Psoas muscle (tissue), 7 donors: ENCODE measurements at regions not wholly inside any gene's neighbourhood (a gene's known extent, or its start where the extent isn't known, plus 50 kb on each side); places are given as distances from the start of the nearest gene placed in this dataset.

Experiments
- ATAC-seq, 4 donors: fragments of 200-7000 bp; cut with Tn5 transposase; one replicate each; pipeline ENCODE4 v1.9.1; 2020; ENCODE audit warnings: moderate library complexity in 3 of 4, mild to moderate bottlenecking in 2 of 4
- DNase-seq, 2 donors: peaks; one replicate each; pipeline ENCODE4 v3.0.0-alpha.2; 2020
- H3K27ac ChIP-seq: fragments of 200-600 bp; one replicate; pipeline ENCODE4 v1.8.0; 2022
- H3K27me3 ChIP-seq, 3 donors: fragments of 200-600 bp in 1 of 3; one replicate each; pipeline versions ENCODE4 v1.6.1 to v1.8.0; 2013 to 2022; ENCODE audit warnings: low read length in 2 of 3, mild to moderate bottlenecking in 2 of 3, moderate library complexity in 1 of 3; ENCODE audit not compliant: insufficient read depth in 3 of 3
- H3K36me3 ChIP-seq, 2 donors: fragments of 200-600 bp in 1 of 2; one replicate each; pipeline versions ENCODE4 v1.6.1 to v1.8.0; 2013 to 2022; ENCODE audit warnings: low read depth in 1 of 2, mild to moderate bottlenecking in 1 of 2, moderate library complexity in 1 of 2; ENCODE audit not compliant: insufficient read depth in 1 of 2
- H3K4me1 ChIP-seq: fragments of 200-600 bp; one replicate; pipeline ENCODE4 v1.8.0; 2022
- H3K4me3 ChIP-seq: fragments of 200-600 bp; one replicate; pipeline ENCODE4 v1.8.0; 2022; ENCODE audit warnings: mild to moderate bottlenecking
- H3K9me3 ChIP-seq: fragments of 200-600 bp; one replicate; pipeline ENCODE4 v1.8.0; 2022
- WGBS, 3 donors: extraction: QIAGEN DNeasy Blood & Tissue Kit; methylation state at CpG; one replicate each; pipeline versions ENCODE4 v1.1.6 to v1.1.7; 2013; 5-methylcytosine and 5-hydroxymethylcytosine counted together
- intact Hi-C, 2 donors: fragments of 100-400 bp; cut with DNase I; formaldehyde crosslinking; loops; one replicate each; pipeline versions ENCODE4 v1.11.0 to v1.14.2; 2022
- TF ChIP-seq, protein P1 (sequence below): fragments of 200-600 bp; IDR thresholded peaks from one replicate; pipeline ENCODE4 v1.8.0; 2022; ENCODE audit warnings: antibody characterized with exemption
- donor health status: healthy with polysubstance abuse.
- donor health status: DM: no; HTN: no; CAD: no; lungs with moderate emphysema.
- donor health status: Bipolar disorder and iron deficiency.
- donor health status: healthy.
- donor health status: DM: yes; HTN: yes; CAD: no.
- donor health status: DM: no; HTN: no; CAD: no.
- donor health status: DM: yes; HTN: yes; CAD: no.

DNA sequence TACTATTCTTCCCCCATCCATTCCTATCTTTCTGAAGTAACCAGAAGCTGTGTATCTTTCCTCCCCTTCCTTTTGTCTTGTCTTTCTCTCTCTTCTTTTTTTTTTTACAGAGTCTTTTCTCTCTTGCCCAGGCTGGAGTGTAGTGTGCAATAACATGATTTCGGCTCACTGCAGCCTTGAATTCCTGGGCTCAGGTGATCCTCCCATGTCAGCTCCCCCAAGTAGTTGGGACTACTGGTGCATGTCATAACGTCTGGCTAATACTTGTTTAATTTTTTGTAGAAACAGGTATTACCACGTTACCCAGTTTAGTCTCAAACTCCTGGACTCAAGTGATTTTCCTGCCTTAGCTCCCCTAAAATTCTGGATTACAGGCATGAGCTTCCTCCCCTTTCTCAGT is 86.5 kb downstream of the IGLL5 start:
- 62 to 71% (median 64%) methylated on average over 3 of the region's 3 CpGs for WGBS, 3 donors
- Histone ChIP-seq H3K36me3 (no peaks in the 10 kb centered on the region), H3K27ac (no peak overlapping the region), H3K4me3 (no peak overlapping the region), H3K27me3 (peaks cover 0 to 2% (median 1%) of the 10 kb centered on the region in 3 donors), H3K4me1 (no peaks in the 10 kb centered on the region), H3K9me3 (peaks cover 7% of the 10 kb centered on the region)
- TF ChIP-seq, protein P1, sequence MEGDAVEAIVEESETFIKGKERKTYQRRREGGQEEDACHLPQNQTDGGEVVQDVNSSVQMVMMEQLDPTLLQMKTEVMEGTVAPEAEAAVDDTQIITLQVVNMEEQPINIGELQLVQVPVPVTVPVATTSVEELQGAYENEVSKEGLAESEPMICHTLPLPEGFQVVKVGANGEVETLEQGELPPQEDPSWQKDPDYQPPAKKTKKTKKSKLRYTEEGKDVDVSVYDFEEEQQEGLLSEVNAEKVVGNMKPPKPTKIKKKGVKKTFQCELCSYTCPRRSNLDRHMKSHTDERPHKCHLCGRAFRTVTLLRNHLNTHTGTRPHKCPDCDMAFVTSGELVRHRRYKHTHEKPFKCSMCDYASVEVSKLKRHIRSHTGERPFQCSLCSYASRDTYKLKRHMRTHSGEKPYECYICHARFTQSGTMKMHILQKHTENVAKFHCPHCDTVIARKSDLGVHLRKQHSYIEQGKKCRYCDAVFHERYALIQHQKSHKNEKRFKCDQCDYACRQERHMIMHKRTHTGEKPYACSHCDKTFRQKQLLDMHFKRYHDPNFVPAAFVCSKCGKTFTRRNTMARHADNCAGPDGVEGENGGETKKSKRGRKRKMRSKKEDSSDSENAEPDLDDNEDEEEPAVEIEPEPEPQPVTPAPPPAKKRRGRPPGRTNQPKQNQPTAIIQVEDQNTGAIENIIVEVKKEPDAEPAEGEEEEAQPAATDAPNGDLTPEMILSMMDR: no peak
- intact Hi-C loops: no loop called here
- DNase-seq: no peak
- no peak for ATAC-seq

DNA sequence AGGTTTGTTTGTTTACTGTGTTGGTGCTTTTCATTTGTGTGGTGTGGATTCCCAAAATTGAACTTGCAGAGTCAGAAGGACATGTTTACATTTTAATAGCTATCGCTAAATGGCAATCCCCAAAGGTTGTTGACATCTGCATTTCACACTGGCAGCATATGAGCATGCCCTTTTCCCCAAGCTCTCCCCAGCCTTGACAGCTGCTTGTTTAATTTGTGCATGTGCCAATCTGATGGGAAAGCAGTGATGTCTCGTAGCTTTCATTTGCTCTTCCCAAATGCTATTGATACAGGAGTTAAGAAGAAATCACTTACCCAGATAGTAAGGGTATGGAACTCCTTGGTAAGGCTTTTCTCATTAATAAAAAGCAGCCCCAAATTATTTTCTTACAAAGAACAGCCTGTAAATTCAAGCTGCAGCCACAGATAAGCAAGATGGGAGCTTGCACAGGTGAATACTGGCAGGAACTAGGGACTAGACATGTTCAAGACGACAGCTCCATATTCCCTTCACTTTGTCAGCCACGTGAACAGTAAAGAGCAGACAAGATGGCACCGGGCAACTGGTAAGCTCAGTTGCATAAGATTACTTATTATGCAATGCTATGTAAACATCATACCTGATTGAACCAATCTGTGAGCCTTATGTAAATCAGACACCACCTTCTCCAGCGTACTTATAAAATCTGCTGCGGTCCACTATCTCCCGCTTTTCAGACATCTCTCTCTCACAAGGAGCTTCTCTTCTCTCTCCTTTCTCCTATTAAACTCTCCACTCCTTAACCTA is 87.4 kb downstream of the IGLL5 start:
- H3K4me1 ChIP-seq: no peaks in the 10 kb centered on the region
- 74 to 79% (median 76%) methylated on average over 8 of the region's 8 CpGs for WGBS, 3 donors
- intact Hi-C loops: no loop called here

DNA sequence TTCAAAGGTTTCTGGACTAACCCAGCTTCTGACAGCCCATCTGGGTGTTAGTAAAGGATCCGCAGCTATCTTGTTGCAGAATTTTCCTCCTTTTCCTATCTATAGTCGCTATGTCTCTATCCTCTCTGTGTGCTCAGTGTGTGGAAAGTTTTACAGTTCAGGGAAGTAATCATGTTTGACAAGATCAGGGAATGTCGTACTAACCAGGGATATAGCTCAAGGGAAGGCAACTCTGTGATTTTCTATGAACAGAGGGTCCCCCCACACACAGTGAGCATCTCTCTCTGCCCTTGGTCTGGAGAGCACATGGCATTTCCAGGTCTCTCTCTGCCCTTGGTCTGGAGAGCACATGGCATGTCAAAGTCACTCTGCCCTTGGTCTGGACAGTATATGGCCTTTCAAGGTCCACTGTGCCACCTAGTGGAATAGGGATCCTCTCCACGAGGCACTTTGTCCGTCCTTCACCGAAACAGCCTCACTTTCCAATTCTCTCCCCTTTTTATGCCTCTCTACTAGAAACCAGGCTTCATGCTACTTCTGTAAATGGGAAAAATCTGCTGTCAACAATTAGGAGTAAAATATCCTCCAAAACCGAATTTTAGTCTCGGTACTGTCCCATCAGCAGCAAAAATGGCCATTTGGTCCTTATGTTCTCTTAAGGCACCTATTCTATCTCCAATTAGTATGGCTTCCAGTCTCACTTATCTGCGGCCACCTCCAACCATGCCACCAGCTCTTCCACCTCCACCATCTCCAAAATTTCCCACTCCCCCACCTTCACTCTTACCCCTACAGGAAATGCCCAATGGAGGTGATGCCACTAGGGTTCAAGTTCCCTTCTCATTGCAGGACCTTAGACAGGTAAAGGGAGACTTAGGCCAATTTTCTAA is 88.7 kb downstream of the IGLL5 start:
- no peak overlapping the region for H3K4me3 ChIP-seq
- peaks cover 0 to 1% (median 0%) of the 10 kb centered on the region in 3 donors for H3K27me3 ChIP-seq
- H3K36me3 ChIP-seq: no peaks in the 10 kb centered on the region
- intact Hi-C loops: no loop called here
- peaks cover 22% of the 10 kb centered on the region for H3K9me3 ChIP-seq
- DNase-seq (no peak), ATAC-seq (no peak)
- H3K4me1 ChIP-seq: no peaks in the 10 kb centered on the region
- no peak overlapping the region for H3K27ac ChIP-seq
- WGBS, 3 donors: 76 to 82% (median 81%) methylated on average over 9 of the region's 9 CpGs
- TF ChIP-seq, protein P1: no peak

More for the DNA sequence above, 87.4 kb downstream of the IGLL5 start:
- ATAC-seq (no peak), DNase-seq (no peak)
- peaks cover 0 to 1% (median 0%) of the 10 kb centered on the region in 3 donors for H3K27me3 ChIP-seq
- no peaks in the 10 kb centered on the region for H3K36me3 ChIP-seq
- H3K27ac ChIP-seq: no peak overlapping the region
- no peak overlapping the region for H3K4me3 ChIP-seq
- TF ChIP-seq, protein P1: no peak
- peaks cover 16% of the 10 kb centered on the region for H3K9me3 ChIP-seq

DNA sequence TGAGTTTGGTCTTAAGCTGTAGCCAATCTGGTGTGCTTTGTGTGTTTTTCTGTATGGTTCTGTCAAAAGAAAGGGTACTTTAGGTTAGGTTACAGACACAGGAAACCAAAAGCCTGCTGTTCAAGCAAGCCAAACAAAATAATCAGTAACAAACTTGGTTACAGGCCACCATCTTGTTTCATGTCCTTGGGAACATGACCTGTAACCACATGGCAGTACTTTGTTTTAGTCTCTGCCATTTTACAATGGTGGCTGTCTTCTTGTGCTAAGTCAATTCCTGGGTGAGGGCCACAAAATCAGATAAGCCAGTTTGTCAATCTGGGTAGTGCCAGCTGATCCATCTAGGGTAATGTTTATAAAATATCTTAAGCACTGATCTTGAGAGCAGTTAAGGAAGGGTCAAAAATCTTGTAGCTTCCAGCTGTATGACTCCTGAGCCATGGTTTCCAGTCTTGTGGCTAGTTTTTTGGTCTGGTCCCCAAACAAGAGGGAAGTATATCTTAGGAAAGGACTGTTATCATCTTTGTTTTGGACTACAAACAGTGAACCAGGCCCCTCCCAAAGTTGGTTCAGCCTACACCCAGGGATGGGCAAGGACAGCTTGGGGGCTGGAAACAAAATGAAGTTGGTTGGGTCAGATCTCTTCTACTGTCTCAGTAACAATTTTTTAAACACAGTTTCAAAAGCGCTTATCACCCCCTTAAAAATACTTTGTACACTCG is 90.0 kb downstream of the IGLL5 start:
- WGBS, 3 donors: 41 to 91% (median 91%) methylated on average over 2 of the region's 2 CpGs
- peaks cover 22% of the 10 kb centered on the region for H3K9me3 ChIP-seq
- peaks cover 0 to 1% (median under 1%) of the 10 kb centered on the region in 3 donors for H3K27me3 ChIP-seq
- DNase-seq: no peak
- no peak overlapping the region for H3K27ac ChIP-seq
- no peak overlapping the region for H3K4me3 ChIP-seq
- H3K4me1 ChIP-seq: no peaks in the 10 kb centered on the region
- no peaks in the 10 kb centered on the region for H3K36me3 ChIP-seq
- TF ChIP-seq, protein P1: no peak
- intact Hi-C loops: no loop called here
- no peak for ATAC-seq
